GM19324 (cell line): ENCODE measurements at regions not wholly inside any gene's neighbourhood (a gene's known extent, or its start where the extent isn't known, plus 50 kb on each side); places are given as distances from the start of the nearest gene placed in this dataset.

Experiments used
- ATAC-seq: cut with Tn5 transposase; IDR thresholded peaks from one replicate; pipeline ENCODE4 v1.9.1; 2021; ENCODE audit warnings: mild to moderate bottlenecking, moderate library complexity; ENCODE audit not compliant: unreplicated experiment, low FRiP score

DNA sequence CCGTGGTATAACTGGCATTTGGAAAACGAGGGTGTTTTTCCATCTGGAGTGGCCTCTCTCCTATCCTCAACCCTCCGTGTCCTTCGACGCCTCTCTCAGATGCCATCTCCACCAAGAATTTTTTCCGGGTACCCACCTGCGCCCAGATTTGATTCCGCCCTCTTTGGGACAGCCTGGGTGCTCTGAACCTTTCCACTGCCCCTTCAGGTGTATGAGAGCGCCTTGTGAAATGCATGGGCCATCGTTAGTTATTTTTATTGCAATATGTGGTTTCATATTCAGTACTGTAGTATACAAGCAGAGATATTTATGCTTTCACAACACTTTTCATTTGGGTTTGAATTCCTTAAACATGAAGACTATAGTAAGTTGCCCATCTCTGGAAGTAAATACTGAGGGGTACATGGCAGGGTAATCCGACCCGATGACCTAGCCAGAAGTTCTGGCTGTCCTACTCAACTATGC, 78.2 kb upstream of the IFNE start:
- no peak for ATAC-seq

DNA sequence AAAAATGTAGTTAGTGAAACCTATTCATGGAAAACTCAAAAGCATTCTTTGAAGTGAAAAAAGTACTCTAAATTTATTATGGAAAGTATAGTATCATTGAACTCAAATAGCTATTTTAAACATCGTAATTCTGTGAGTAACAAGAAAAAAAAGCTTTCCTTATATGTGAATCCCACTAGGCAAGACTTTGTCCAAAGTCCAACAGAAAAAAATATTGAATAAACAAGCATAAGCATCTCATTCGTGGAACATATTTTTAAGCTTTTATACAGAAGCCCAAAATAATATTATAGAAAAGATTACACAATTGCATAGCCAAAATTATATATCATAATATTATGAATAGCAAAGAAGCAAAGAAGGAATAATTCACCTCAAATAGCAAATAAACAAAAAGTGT, 79.4 kb upstream of the IFNE start:
- ATAC-seq = no peak

DNA sequence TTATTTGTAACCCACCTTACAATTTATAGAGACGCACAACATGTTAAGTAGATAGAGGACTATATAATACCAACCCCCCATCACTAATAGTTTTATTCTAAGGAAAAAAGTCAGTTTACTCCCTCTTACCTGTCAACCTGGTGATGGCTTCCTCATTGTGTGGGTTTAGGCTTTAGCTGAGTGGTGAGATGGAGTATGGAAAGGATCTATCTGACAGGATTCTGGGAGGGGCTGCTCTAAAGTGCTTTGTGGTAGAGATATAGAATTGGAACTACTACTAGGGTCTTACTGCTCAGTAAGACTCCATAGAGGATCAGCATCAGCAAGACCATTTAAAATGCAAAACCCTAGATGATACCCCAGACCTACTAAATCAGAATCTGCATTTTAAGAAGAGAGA, 82.1 kb upstream of the IFNE start:
- no peak for ATAC-seq

DNA sequence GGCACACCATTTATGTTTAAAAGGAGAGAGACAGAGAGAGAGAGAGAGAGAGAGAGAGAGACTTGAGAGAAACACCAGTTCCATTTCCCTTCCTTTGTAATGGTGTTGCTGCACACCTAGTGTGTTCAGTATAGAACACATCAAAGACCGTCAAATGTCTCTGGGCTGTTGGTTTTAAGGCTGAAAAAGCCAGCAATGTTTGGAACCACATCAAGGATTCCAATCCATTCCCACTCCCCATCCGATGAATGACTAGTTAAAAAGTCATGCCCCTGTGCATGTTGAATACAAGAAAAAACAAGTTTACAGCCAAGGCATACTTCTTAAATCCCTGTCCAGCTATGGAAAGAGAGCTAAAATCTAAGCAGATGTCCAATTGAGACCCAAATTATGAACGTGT, 83.0 kb upstream of the IFNE start:
- no peak for ATAC-seq

DNA sequence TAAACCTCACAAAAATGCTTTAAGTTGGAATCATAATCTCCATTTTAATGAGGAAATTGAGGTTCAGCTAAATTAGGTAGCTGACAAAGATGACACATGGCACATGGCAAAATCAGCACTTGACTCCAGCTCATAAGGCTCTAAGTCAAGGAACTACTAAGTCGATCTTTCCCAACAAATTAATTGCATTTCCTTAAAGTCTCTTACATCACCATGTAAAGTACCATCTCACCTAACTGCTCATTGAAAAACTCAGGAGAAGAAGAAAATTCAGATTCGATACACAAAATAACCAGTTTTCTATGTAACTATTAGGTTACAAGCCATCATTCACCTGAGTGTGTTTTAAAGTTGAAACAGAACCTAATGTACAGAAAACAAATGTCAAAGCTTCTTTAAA, 85.8 kb upstream of the IFNE start:
- no peak for ATAC-seq

DNA sequence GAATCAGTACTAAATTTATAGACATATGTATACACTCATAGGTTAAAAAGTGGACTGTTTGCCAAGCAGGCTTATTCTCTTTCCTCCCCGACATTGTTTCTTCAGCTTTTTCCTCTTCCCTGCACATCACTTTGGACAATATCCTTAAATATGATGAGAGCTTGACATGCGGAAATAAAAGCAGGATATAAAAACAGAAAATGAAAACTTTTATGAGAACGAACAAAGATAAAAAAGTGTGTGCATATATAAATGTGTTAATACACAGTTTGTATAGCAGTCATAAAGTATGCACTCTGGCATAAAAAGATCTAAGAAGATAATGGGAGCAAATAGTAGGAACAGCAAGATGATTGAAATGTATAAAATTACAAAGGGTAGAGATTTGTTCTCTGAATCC, 86.4 kb upstream of the IFNE start:
- ATAC-seq = no peak

DNA sequence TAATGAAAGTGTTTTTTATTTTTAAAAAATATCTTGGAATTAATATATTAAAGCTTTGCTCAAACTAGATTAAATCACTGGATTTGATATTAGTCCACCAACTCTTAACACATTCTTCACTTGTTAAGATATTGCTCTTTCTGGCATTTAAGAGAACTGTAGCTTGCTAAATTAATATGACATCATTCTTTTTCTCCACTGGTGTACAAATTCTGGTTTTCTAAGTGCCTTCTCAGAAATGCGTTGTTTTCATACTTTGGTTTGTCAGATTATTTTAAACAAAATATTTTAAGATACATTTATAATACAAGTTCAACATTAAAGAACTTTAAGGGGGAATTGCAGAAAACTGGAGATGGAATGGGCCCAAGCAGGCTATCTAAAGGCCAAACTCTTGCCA, 87.6 kb upstream of the IFNE start:
- no peak for ATAC-seq

DNA sequence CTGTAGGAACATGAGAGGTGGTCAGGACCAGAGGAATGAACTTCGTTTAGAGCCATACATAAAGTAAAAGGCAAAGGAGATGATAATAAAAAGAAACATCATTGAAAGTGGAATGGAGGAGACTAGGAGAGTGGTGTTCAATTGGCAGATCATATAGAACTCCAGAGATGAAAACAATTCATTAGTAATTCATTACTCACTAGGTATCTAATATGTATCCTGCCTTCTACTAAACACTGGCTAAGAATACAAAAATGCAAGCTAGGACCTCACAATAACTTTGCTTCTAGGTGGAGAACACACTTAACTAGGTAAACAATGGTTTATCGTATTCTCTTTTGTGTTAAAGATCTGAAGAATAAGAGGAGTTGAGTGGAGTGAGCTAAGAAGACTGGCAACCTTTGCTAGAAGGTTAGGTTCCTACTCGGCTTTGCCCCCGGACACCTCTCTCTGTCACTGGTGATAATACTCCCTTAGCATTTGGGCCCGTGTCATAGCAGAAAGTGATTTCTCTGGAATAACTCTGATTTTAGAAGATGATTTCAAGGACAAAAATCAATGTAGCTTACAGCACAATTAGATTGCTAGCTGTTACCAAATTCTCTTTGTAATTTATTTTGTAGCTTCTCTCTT, 88.6 kb upstream of the IFNE start:
- ATAC-seq = no peak

DNA sequence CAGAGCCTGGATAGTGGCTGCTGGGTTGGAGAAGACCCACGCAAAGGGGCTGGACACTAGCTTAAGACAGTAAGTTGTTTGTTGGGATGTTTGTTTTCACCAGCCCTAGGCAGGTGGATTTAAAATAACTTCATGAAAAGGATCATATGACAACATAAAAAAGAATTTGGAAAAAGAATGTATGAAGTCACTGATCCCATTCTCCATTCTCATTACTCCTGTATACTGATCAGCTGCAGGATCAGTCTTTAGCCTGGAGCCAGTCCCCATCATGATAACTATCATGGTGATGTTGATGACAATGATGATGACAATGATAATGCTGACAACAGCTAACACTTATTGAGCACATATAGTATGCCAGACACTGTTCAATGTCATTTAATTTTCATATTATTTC, 92.1 kb upstream of the IFNE start:
- no peak for ATAC-seq

DNA sequence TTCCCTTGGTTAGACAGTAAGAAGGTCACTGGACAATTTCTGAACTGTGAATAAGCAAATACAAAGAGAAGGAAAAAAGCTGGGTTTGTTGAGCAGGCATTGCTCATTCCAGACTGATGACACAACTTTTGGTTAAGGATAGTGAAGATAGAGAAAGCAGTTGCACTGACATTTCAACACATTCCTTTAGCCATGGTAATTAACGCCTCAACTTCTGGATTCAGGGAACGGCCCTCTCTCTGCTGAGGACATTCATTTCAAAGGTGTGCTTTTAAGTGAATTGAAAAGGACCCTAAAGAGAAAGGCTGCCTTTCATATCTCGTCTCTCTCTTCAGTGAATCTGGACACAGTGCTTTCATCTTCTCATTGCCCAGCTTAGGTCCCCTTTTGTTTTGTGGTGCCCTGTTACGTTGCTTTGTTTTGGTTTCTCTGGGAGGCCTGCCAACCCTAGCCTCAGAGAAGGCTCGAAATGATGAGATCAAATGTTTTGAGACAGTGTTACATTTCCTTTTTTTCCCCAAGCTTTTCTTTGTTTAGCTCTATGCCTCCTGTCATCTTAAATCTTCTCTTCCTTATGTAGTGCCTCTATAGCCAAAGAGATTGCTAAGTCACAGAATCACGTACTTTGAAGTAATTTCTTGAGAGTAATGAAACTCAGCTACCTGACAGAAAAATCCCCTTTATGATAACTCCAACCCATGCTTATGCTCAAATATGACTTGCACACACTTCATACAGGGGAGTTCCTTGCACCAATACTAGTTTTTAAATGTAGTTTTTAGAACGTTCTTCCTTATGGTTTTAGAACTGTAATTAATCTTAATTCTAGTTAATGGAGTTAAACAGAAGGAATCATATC, 94.4 kb upstream of the IFNE start:
- ATAC-seq = no peak

DNA sequence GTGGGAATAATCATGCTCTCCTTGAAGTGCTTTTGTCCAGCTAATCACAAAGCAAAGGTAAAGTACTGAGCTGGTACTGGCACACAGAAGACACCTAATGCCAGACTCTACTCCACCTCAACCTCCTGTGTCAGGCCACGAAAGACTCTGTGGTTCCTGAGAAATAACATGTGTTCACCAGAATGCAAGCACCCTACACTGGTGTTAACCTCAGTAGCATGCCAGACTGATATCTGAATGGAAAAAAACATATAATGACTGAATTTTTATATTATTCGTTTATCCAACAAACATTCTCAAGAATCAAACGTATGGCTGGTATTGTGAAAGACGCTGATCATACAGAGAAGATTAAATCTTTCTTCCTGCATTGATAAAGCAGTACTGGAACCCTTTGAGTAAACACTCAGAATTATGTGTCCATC, 97.1 kb upstream of the IFNE start:
- no peak for ATAC-seq

DNA sequence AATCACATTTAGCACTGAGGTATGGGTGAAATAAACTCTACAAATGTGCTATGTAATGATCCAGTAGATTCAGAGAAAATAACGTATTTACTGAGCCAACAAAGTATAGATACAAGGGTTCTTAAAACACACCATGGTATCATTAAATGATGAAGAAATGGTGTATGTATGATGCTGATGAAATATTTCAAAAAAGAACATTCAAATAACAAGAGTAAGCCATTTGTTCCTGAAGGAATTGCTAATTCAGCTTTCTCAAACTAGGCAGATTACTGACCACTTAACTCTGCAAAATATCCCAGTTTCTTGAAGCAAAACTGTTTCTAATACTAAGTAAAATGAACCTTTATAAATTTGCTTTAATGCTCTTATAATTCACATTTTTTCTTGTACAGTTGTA, 97.6 kb upstream of the IFNE start:
- ATAC-seq = no peak

DNA sequence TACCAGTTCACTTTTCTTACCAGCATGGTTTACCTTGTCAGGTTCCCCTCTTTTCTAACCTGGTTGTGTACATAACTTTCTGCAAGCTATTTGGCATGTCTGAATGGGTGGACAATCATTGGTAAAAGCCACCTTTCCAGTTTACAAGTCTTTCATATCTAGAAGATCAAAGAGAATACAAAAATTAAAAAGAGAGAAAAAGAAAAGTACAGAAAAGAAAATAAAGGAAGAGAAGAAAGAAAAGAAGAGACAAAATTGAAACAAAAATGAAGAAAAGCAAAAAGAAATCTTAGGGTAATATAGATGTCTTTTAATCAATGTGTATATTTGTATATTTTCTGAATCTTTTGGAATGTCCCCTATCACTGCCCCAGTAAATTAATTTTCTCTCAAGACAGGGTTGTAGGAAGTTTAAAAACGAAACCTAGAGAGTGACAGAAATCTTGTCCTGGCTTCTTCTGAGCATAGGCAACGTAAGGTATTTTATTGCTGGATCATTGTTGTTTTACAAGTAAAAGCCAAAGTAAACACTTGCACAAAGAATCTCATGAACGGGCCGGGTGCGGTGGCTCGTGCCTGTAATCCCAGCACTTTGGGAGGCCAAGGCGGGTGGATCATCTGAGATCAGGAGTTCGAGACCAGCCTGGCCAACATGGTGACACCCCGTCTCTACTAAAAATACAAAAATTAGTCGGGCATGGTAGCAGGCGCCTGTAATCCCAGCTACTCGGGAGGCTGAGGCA, 98.7 kb upstream of the IFNE start:
- ATAC-seq = no peak

DNA sequence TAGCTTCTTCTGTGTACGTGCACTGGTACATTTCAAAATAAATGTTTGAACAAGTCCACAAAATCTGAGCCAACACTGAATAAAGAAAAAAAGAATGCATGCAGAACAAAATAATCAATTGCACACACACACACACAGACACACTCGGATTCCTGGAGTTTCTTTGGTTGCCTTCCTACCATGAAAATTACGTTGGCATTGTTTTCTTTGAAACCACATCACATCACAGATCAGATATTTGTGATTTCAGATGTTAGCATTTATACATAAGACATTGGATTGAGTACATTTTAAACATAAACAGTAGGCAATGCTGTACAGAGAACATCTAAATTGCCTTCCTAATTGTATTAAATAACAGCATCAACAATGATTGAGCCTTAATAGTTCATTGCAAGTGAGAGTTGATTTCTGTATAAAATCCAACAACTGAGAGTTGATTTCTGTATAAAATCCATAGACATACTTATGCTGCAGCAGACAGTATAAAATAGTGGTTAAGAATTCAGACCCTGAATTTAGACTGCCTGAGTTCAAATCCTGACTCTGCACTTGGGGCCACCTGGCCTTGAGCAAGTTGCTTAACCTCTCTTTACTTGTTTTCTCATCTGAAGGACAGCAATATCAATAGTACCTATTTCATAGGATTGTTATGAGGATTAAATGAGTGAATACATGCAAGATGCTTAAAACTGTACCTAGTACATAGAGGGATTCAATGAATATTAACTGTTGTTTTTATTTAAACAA, 101.7 kb upstream of the IFNE start:
- ATAC-seq = no peak

DNA sequence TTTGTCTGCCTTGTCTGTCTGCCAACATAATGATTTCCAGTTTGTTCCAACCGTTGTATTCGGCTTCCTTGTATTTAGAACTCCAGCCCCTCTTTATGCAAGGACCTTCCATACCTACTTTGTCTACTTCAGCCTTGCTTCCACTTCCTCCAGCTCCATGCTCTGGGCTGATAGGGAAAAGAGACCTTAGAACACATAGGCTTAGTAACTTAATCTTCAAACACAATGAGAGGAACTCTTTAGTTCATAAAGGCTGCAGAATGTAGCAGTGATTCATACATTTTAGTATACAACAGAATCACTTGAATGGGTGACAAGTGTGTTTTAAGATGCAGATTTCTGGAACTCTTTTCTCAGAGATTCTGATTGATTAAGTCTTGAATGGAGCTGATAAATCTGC, 102.8 kb upstream of the IFNE start:
- ATAC-seq = no peak

DNA sequence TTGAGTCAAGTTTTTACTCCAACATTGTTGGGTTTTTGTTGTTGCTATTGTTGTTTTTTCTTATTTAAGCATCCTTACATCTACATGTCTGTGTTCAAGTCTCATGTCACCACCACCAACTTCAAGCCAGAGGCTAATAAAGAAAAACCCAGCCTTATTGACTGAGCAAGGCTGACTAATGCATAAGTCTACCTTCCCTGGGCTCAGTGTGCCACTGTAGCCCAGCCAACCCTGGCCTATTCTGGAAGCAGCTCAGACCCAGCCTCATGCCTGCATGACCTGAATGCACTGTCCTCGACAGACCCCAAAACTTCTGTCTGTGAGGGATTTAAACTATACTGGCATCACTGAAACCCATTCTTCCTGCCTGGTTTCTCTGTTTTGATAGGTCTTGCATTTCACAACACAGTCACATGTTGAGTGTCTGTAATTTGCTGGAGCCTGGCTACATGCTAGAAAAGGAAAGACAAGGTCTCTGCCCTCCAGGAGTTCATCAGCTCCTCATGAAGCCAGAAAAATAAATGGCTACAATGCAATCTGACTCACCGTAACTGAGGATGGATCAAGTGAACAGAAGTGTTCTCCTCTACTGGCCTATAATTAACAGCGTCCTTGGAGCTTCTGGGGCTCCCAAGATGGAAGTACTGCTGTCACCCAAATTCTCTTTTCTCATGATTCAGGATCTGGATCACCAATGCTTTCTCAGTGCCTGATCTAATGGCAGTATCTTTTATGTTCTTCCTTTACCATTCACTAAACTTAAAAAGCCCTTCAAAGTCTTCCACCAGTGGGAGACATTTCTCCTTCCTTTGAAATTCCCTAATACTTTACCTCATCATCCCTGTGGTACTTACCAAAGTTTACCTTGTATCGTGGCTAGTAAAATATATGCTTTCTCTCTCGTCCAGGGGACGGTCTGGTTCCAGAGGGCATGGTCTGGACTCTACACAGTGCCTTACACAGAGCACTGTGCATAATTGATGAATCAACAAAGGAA, 103.9 kb upstream of the IFNE start:
- no peak for ATAC-seq

DNA sequence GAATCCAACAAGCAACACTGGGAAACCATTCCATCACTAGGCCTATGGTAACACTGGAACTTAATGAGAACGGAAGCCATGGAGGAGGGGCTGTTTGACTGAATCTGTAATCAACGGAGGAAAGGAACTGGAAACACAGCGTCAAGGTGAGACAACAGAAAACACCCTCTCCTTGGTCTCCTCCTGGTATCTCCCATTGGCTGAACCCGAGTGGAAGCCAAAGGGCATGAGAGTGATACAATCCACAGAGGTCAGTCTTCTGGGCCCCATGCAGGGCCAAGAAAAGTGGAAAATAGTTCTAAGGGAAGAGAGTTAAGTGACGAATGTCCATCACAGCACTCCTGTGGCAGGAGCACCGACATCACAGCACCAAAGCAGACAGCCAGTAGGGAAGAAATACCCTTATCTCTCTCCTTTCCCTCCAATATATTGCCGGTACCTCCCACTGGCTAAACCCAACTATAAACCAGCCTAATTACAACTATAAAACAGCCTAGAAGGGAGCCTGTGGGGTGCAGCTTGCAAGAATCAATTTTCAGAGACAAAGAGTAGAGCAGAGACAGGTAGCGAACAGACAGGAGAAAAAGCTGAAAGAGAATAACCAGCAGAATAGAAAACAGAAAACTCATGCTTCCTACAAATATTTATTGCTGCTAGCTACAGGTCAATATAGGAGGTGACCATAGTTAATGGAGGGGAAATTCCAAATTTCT, 107.4 kb upstream of the IFNE start:
- ATAC-seq = no peak

DNA sequence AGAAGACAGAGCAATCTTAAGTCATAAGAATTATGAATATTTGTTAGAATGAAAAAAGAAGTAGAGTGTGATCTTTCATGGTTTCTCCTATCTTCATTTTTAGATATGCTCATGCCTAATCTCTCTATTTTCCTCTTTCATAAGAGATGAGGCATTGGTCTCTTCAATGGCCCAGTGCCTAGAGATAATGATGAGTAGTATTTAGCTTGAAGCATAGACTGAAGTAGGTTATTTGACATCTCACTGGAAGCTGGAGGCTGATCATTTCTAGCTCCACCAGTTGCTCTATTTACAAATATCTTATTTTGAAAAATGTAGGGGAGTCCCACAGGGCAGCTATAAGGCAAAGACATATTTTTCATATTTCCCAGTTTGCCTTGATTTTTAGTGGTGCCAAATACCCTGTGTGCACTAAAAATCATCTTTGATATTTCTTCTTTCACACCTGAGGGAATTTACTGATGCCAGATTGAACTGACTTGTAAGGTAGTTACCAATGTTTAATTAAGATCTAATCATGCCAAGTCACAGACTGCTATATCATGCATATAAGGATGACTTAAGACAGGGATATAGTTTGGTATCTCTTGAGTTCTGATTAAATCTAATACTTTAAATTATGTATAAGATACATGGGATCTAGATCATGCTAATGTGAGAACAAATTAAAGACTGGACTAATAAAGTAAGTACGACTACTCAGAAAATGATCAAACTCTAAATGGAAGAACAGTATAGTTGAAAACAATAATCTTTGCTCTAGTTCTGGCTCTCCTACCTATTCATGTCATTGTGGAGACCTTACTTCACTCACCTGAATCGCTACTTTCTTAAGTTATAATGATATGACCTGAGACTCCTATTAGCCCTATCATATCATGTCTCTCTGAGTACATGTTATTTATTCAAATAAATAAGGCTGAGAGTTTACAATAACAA, 108.2 kb upstream of the IFNE start:
- no peak for ATAC-seq
